KMS-11 (cell line): ENCODE measurements at regions not wholly inside any gene's neighbourhood (a gene's known extent, or its start where the extent isn't known, plus 50 kb on each side); places are given as distances from the start of the nearest gene placed in this dataset.
"Not testable (repeated sequence)": the region's sequence is repeated elsewhere in the genome, so short reads cannot be mapped to it uniquely, and the experiment has no call there.

Experiments used
- H2AFZ ChIP-seq: fragments of 200-600 bp; sonication (generic); 2 replicates; pipeline ENCODE4 v1.6.1; 2016; ENCODE audit warnings: antibody characterized with exemption, mixed run types, low read depth
- H3K27ac ChIP-seq: fragments of 200-600 bp; sonication (generic); 2 replicates; pipeline ENCODE4 v1.6.1; 2016; ENCODE audit warnings: mild to moderate bottlenecking, mixed run types
- H3K27me3 ChIP-seq: fragments of 200-600 bp; sonication (generic); 2 replicates; pipeline ENCODE4 v1.6.1; 2017; ENCODE audit warnings: mild to moderate bottlenecking, low read depth, mixed run types, moderate library complexity; ENCODE audit not compliant: insufficient read depth
- H3K36me3 ChIP-seq: fragments of 200-600 bp; sonication (generic); 2 replicates; pipeline ENCODE4 v1.6.1; 2017; ENCODE audit warnings: mild to moderate bottlenecking, mixed run types; ENCODE audit not compliant: insufficient read depth
- H3K4me1 ChIP-seq: fragments of 200-600 bp; sonication (generic); 2 replicates; pipeline ENCODE4 v1.6.1; 2016; ENCODE audit warnings: mild to moderate bottlenecking, low read depth, mixed run types; ENCODE audit not compliant: poor library complexity, severe bottlenecking
- H3K4me2 ChIP-seq: fragments of 200-600 bp; sonication (generic); 2 replicates; pipeline ENCODE4 v1.7.0; 2016; ENCODE audit warnings: mild to moderate bottlenecking, mixed run types
- H3K4me3 ChIP-seq: fragments of 200-600 bp; sonication (generic); IDR thresholded peaks from 2 replicates; pipeline ENCODE4 v1.6.1; 2017; ENCODE audit warnings: low read depth, low read length, mixed read lengths; ENCODE audit not compliant: insufficient read depth
- H3K79me2 ChIP-seq: fragments of 200-600 bp; sonication (generic); 2 replicates; pipeline ENCODE4 v1.6.1; 2016; ENCODE audit warnings: low read depth, mixed run types; ENCODE audit not compliant: insufficient read depth
- H3K9ac ChIP-seq: fragments of 200-600 bp; sonication (generic); 2 replicates; pipeline ENCODE4 v1.6.1; 2016; ENCODE audit warnings: mild to moderate bottlenecking, mixed run types
- H4K20me1 ChIP-seq: fragments of 200-600 bp; sonication (generic); 2 replicates; pipeline ENCODE4 v1.6.1; 2016; ENCODE audit warnings: mild to moderate bottlenecking, mixed run types; ENCODE audit not compliant: insufficient read depth
- CTCF ChIP-seq: fragments of 200-600 bp; sonication (generic); conservative IDR thresholded peaks from 2 replicates; pipeline ENCODE4 v1.6.1; 2017; ENCODE audit warnings: low read depth, mild to moderate bottlenecking, antibody characterized with exemption, low read length, moderate library complexity, mixed read lengths

DNA sequence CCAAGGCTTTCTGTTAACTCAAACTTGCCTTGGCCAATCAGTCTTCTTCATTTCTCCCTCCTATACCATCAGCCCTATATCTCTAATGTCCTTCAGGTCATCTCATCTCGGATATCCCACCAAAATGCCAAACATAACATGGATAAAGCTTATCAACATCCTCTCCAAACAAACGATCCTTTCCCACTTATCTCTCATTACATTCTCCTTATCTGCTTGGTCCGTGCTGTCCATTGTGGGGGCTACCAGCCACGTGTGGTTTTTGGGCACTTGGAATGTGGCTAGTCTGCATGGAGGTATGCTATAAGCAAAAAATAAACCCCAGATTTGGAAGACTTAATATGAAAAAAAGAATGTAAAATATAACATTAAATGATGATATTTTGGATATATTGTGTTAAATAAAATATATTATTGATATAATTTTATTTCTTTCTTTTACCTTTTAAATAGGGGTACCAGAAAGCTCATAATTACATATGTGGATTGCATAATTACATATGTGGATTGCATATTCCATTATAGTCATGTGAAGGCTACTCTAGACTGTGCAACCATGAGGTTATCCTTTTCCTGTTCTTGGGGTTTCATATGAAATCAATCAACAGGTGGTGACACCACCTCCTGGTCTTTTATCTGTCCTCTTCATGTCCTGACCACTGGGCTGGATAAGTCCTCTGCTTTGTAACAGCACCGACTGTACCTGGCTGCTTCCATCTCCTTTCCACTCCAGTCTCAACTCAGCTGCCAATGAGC lies 123.0 kb downstream of the CD83 start:
- Histone ChIP-seq H3K36me3 (no peaks in the 10 kb centered on the region), H3K27me3 (no peaks in the 10 kb centered on the region), H3K4me3 (no peak overlapping the region), H3K4me1 (no peaks in the 10 kb centered on the region), H3K79me2 (no peaks in the 10 kb centered on the region), H2AFZ (no peak overlapping the region), H3K9ac (no peak overlapping the region), H4K20me1 (no peaks in the 10 kb centered on the region), H3K27ac (no peak overlapping the region), H3K4me2 (no peak overlapping the region)
- no peak for TF ChIP-seq CTCF

DNA sequence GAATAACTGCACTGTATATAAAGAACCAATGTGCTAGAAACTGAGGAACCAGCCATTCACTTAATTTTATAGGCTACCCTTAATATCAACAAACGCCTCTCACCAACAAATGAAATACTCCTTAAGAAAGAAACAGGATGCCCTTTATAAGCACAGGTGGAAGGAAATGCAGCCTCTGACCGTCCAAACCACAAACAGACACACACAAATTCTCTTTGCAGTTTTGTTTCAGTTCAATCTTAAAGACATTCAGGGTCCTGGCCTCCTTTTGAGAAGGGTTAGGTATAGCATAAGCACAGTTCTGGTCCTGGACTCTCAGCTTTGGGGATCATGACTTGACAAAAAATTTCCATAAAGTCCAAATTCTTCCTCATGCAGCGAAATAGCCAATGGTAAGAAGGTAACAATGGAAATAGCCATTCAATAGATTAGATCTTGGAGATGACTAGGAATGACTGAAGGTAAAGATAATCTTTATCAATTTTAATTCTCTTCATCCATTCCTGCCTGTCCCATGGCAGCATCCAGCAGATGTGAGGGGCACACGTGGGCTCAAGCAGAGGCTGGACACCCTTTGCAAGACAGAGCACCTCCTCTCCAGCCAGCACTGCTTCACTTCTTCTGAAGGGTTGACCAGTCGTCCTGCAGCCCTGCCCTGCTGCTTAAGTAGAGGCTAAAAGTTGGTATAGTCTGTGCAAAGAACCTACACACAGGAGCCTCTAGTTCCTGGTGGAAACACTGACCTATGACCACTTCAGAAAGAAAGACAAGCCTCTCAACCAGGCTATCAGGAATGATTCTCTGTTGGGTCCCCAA lies 123.9 kb downstream of the CD83 start:
- H3K27ac ChIP-seq = no peak overlapping the region
- no peaks in the 10 kb centered on the region for H3K79me2 ChIP-seq
- no peak overlapping the region for H3K9ac ChIP-seq
- TF ChIP-seq CTCF = no peak
- no peaks in the 10 kb centered on the region for H3K36me3 ChIP-seq
- no peak overlapping the region for H3K4me3 ChIP-seq
- no peaks in the 10 kb centered on the region for H3K4me1 ChIP-seq
- H2AFZ ChIP-seq = no peak overlapping the region
- no peaks in the 10 kb centered on the region for H4K20me1 ChIP-seq
- no peaks in the 10 kb centered on the region for H3K27me3 ChIP-seq
- H3K4me2 ChIP-seq = no peak overlapping the region

- H3K27me3 ChIP-seq, H3K36me3 ChIP-seq, H3K4me2 ChIP-seq, H3K27ac ChIP-seq, H3K4me3 ChIP-seq, H4K20me1 ChIP-seq, H2AFZ ChIP-seq, H3K79me2 ChIP-seq, H3K9ac ChIP-seq, H3K4me1 ChIP-seq: not testable (repeated sequence)
Observed at GRCh38 chr6:14242912-14243311, 125.3 kb downstream of the CD83 start.

- no peaks in the 10 kb centered on the region for H3K4me1 ChIP-seq
- H3K79me2 ChIP-seq = no peaks in the 10 kb centered on the region
- no peak for TF ChIP-seq CTCF
- no peaks in the 10 kb centered on the region for H3K27me3 ChIP-seq
- no peaks in the 10 kb centered on the region for H4K20me1 ChIP-seq
- H3K4me2 ChIP-seq = no peak overlapping the region
- H2AFZ ChIP-seq = no peak overlapping the region
- no peaks in the 10 kb centered on the region for H3K36me3 ChIP-seq
- no peak overlapping the region for H3K4me3 ChIP-seq
- no peak overlapping the region for H3K9ac ChIP-seq
- H3K27ac ChIP-seq = no peak overlapping the region
Observed at GRCh38 chr6:14243597-14243996, 126.0 kb downstream of the CD83 start.

GRCh38 chr6:14246876-14247275 lies 129.3 kb downstream of the CD83 start:
- TF ChIP-seq CTCF = no peak
- no peaks in the 10 kb centered on the region for H4K20me1 ChIP-seq
- H2AFZ ChIP-seq = no peak overlapping the region
- H3K27me3 ChIP-seq = no peaks in the 10 kb centered on the region
- no peaks in the 10 kb centered on the region for H3K4me1 ChIP-seq
- H3K36me3 ChIP-seq = no peaks in the 10 kb centered on the region
- H3K4me3 ChIP-seq = no peak overlapping the region
- H3K4me2 ChIP-seq = no peak overlapping the region
- H3K27ac ChIP-seq = no peak overlapping the region
- H3K79me2 ChIP-seq = no peaks in the 10 kb centered on the region
- no peak overlapping the region for H3K9ac ChIP-seq
